ENCODE measurements at regions not wholly inside any gene's neighbourhood (a gene's known extent, or its start where the extent isn't known, plus 50 kb on each side); places are given as distances from the start of the nearest gene placed in this dataset.
A peak's percentile ranks its signal among the peaks of the same experiment; 100 is the strongest.

DNA sequence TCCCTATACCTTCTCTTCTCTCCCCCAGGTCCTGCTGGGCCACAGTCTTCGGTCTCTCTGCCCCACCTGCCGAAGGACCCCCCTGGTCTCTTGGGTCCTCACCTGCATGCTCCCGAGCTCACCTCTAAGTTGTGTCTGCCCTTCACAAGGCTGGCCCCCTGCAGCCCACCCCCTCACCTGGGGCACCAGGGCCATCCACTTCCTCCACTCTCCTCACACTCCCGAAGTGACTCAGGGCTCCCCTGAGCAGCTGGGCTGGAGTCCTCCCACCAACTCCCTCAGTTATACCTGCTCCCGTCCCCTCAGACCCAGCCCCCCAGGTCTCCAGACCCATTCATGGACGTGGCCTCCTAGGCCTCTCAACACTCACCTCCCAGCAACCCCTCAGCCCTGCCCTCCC, 822.0 kb downstream of the KCNJ18 start:
- Histone ChIP-seq H3K4me1 (no peaks in the 10 kb centered on the region), H3K27ac (no peak overlapping the region), H3K9me3 (no peaks in the 10 kb centered on the region), H3K4me3 (no peak overlapping the region), H3K27me3 (no peaks in the 10 kb centered on the region), H3K36me3 (no peaks in the 10 kb centered on the region)
- intact Hi-C loops (cut with DNase I) = loop anchor here (10.0 kb wide), 1 partner anchor 60 kb away; no protein-coding TSS in a partner anchor
- TF ChIP-seq POLR2AphosphoS5 (IDR thresholded peaks at IDR 0.05; ENCODE audit: insufficient read depth in 1 of 2, low read depth in 1 of 2) = no peak
- TF ChIP-seq, protein P1, sequence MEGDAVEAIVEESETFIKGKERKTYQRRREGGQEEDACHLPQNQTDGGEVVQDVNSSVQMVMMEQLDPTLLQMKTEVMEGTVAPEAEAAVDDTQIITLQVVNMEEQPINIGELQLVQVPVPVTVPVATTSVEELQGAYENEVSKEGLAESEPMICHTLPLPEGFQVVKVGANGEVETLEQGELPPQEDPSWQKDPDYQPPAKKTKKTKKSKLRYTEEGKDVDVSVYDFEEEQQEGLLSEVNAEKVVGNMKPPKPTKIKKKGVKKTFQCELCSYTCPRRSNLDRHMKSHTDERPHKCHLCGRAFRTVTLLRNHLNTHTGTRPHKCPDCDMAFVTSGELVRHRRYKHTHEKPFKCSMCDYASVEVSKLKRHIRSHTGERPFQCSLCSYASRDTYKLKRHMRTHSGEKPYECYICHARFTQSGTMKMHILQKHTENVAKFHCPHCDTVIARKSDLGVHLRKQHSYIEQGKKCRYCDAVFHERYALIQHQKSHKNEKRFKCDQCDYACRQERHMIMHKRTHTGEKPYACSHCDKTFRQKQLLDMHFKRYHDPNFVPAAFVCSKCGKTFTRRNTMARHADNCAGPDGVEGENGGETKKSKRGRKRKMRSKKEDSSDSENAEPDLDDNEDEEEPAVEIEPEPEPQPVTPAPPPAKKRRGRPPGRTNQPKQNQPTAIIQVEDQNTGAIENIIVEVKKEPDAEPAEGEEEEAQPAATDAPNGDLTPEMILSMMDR (IDR thresholded peaks at IDR 0.05) = no peak
- TF ChIP-seq POLR2A (IDR thresholded peaks at IDR 0.05) = no peak
- DNase-seq (ENCODE audit: extremely low spot score in 2 of 2) = peak; percentile 34 to 71

GRCh38 chr17:22514767-22515320, 822.5 kb downstream of the KCNJ18 start:
- Histone ChIP-seq H3K9me3 (no peaks in the 10 kb centered on the region), H3K36me3 (no peaks in the 10 kb centered on the region), H3K27me3 (no peaks in the 10 kb centered on the region), H3K27ac (no peak overlapping the region), H3K4me1 (no peaks in the 10 kb centered on the region), H3K4me3 (no peak overlapping the region)
- intact Hi-C loops (cut with DNase I) = loop anchor here (10.0 kb wide), 1 partner anchor 60 kb away; no protein-coding TSS in a partner anchor
- no peak for TF ChIP-seq POLR2A (IDR thresholded peaks at IDR 0.05)
- no peak for TF ChIP-seq POLR2AphosphoS5 (IDR thresholded peaks at IDR 0.05; ENCODE audit: insufficient read depth in 1 of 2, low read depth in 1 of 2)
- TF ChIP-seq, protein P1 (IDR thresholded peaks at IDR 0.05) = no peak
- peak; percentile 82 to 92 for DNase-seq (ENCODE audit: extremely low spot score in 2 of 2)

DNA sequence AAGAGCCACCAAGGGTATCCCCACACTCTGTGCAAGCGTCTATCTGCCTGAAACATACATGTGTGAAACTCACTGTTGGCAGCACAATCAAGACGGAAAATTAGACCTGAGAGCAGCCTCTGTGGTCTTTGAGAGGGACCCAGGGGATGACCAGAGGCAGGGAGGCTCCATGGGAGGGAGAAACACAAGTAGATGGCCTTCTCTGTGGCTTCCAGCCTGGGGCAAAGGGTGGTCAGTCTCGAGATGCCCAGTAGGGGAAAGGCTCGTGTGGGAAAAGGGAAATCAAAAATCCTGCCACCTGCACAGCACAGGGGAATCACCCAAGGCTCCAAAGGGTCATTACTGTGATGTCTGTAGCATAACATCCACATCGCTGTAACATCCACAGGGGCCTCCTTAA, 823.3 kb downstream of the KCNJ18 start:
- Histone ChIP-seq H3K9me3 (no peaks in the 10 kb centered on the region), H3K4me1 (no peaks in the 10 kb centered on the region), H3K27me3 (no peaks in the 10 kb centered on the region), H3K27ac (no peak overlapping the region), H3K36me3 (no peaks in the 10 kb centered on the region), H3K4me3 (no peak overlapping the region)
- TF ChIP-seq POLR2AphosphoS5 (IDR thresholded peaks at IDR 0.05; ENCODE audit: insufficient read depth in 1 of 2, low read depth in 1 of 2) = no peak
- TF ChIP-seq POLR2A (IDR thresholded peaks at IDR 0.05) = no peak
- TF ChIP-seq, protein P1 (IDR thresholded peaks at IDR 0.05) = no peak
- intact Hi-C loops (cut with DNase I) = loop anchor here (10.0 kb wide), 1 partner anchor 61 kb away; no protein-coding TSS in a partner anchor
- peak; percentile 61 to 75 for DNase-seq (ENCODE audit: extremely low spot score in 2 of 2)

DNA sequence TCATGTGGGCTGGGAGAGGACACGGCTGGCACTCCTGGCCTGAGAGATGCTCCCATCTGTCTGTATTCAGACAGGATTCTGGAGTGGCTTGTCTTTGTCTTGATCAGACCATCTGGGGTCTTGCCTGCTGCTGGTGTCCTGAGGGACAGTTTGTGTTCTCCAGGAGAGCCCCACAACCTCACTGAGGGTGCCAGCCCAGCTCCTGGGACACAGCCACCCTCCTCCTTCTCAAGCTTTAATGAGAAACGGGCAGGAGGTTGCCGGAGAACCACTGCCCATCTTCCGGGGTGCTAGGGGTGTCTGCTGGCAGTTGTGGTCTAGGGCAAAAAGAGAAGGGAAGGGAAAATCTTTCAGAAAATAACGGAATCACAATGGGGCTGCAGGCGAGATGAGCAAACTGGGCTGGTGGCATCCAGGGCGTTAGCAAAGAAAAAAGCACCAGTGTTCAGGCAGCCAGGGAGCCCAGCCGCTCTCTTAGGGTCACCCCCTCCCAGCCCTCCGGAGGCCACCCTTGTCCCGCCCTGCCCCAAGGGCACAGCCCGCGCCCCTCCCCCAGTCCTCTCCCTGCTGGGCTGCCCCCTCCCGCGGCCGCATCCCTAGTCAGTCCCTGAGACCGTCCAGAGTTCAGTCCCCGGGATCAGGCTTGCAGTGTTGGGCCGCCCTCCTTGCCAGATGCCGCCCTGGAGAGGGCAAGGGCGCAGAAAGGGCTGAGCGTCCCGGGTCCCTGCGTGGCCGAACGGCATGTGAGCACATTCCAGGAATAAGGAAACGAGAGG, 824.7 kb downstream of the KCNJ18 start:
- TF ChIP-seq POLR2AphosphoS5 (IDR thresholded peaks at IDR 0.05; ENCODE audit: insufficient read depth in 1 of 2, low read depth in 1 of 2) (no peak), POLR2A (IDR thresholded peaks at IDR 0.05) (no peak)
- TF ChIP-seq, protein P1 (IDR thresholded peaks at IDR 0.05) = no peak
- Histone ChIP-seq H3K36me3 (no peaks in the 10 kb centered on the region), H3K4me1 (no peaks in the 10 kb centered on the region), H3K9me3 (no peaks in the 10 kb centered on the region), H3K4me3 (no peak overlapping the region), H3K27ac (no peak overlapping the region), H3K27me3 (no peaks in the 10 kb centered on the region)
- DNase-seq (ENCODE audit: extremely low spot score in 2 of 2) = peak; percentile 58 to 89
- intact Hi-C loops (cut with DNase I) = loop anchor here (10.0 kb wide), 1 partner anchor 62 kb away; no protein-coding TSS in a partner anchor

DNA sequence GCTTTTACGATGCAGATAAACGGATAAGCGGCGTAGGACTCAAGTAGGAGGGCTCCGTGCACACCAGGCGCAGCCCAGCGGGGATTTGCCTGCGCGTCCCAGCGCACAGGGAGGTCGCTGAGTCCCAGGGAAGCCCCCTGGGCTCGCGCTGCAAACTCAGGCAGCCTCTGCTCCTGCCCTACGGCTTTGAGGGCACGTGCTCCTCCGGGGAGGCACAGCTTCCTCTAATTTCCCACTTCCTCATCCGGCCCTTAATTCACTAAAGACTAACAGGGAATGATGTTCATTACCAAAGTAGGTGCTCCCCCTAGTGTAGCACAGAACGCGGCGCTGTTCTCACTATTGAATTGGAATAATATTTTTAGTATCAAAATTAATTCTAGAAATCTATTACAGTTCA, 825.4 kb downstream of the KCNJ18 start:
- intact Hi-C loops (cut with DNase I) = loop anchor here (10.0 kb wide), 1 partner anchor 63 kb away; no protein-coding TSS in a partner anchor
- Histone ChIP-seq H3K27me3 (no peaks in the 10 kb centered on the region), H3K4me3 (no peak overlapping the region), H3K27ac (no peak overlapping the region), H3K36me3 (no peaks in the 10 kb centered on the region), H3K9me3 (no peaks in the 10 kb centered on the region), H3K4me1 (no peaks in the 10 kb centered on the region)
- DNase-seq (ENCODE audit: extremely low spot score in 2 of 2) = peak in 1 of 2 donors; percentile 84
- no peak for TF ChIP-seq POLR2AphosphoS5 (IDR thresholded peaks at IDR 0.05; ENCODE audit: insufficient read depth in 1 of 2, low read depth in 1 of 2)
- TF ChIP-seq, protein P1 (IDR thresholded peaks at IDR 0.05) = no peak
- TF ChIP-seq POLR2A (IDR thresholded peaks at IDR 0.05) = no peak

Measured in vagina (tissue), 2 donors.